ENCODE measurements at regions not wholly inside any gene's neighbourhood (a gene's known extent, or its start where the extent isn't known, plus 50 kb on each side); places are given as distances from the start of the nearest gene placed in this dataset.

GRCh38 chr13:73902847-73903246, 231.4 kb downstream of the KLF12 start:
- CTCF ChIA-PET: no interaction called here
- no peak for TF ChIP-seq CTCF (IDR thresholded peaks at IDR 0.05; ENCODE audit: insufficient read depth, low read length, missing control alignments)
- no peak for DNase-seq (ENCODE audit: low read depth, low spot score)
- POLR2A ChIA-PET: no interaction called here
- H3K4me3 ChIP-seq (ENCODE audit: low read depth, low read length): no peak overlapping the region

DNA sequence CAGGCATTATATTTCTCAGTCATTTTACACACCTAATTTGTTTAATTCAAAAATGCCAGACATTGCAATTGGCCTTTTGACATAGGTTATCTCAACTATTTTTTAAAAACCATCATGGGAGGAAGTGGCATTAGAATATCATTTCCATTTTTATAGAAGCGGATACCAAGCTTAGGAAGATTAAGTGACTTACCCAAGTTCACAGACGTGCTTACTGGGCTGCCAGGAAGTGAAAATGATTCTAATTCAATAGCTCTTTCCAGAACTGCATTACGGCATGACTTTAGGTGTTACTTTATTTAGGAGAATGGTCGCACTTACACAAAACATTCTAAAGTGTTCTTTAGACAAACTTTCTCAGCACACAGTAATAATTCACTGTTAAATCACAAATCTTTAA, 231.9 kb downstream of the KLF12 start:
- ChIA-PET CTCF (no interaction called here), POLR2A (no interaction called here)
- no peak for DNase-seq (ENCODE audit: low read depth, low spot score)
- TF ChIP-seq CTCF (IDR thresholded peaks at IDR 0.05; ENCODE audit: insufficient read depth, low read length, missing control alignments): no peak
- H3K4me3 ChIP-seq (ENCODE audit: low read depth, low read length): no peak overlapping the region

- no peak overlapping the region for H3K4me3 ChIP-seq (ENCODE audit: low read depth, low read length)
- DNase-seq (ENCODE audit: low read depth, low spot score): no peak
- TF ChIP-seq CTCF (IDR thresholded peaks at IDR 0.05; ENCODE audit: insufficient read depth, low read length, missing control alignments): no peak
- CTCF ChIA-PET: no interaction called here
- POLR2A ChIA-PET: no interaction called here
Measured at GRCh38 chr13:73901324-73902068, 232.7 kb downstream of the KLF12 start.

DNA sequence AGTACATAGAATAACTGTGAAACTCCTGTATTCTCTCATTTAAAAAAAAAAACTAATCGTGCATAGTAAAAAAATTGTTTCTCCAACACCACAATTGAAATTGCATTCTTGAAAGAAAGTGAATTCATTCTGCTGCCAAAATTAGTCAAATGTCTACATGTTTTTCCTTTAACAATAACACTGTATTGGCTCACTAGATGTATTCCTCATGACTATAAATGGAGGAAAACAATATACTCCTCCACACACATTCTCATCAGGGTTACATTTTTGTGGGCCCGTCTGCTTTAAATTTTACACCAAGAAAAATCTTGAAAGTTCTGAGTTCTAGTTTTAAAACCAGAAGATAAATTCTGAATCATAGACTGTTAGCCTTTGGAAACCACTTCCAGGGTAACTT, 233.6 kb downstream of the KLF12 start:
- no peak overlapping the region for H3K4me3 ChIP-seq (ENCODE audit: low read depth, low read length)
- POLR2A ChIA-PET: no interaction called here
- CTCF ChIA-PET: no interaction called here
- no peak for TF ChIP-seq CTCF (IDR thresholded peaks at IDR 0.05; ENCODE audit: insufficient read depth, low read length, missing control alignments)
- no peak for DNase-seq (ENCODE audit: low read depth, low spot score)

- no peak for DNase-seq (ENCODE audit: low read depth, low spot score)
- TF ChIP-seq CTCF (IDR thresholded peaks at IDR 0.05; ENCODE audit: insufficient read depth, low read length, missing control alignments): no peak
- POLR2A ChIA-PET: no interaction called here
- H3K4me3 ChIP-seq (ENCODE audit: low read depth, low read length): no peak overlapping the region
- CTCF ChIA-PET: no interaction called here
Measured at GRCh38 chr13:73898899-73899298, 235.3 kb downstream of the KLF12 start.

DNA sequence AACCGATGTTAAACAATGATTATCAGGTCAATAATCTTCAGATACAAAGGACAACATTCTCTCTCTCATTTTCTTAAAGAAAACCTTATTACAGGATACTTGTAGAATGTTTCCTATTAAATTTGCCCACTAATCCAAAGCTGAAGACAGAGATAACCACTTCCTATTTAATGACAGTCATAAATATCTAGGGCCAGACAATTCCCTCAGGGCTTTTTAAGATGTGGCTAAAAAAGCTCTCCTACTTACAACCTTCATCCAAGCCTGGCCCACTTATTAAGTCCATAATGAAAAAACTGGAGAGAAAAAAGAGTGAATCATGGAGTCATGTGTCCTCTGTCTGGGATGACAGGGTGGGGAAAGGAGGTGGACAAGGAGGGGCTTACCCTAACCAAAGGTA, 235.9 kb downstream of the KLF12 start:
- ChIA-PET CTCF (no interaction called here), POLR2A (no interaction called here)
- DNase-seq (ENCODE audit: low read depth, low spot score): no peak
- TF ChIP-seq CTCF (IDR thresholded peaks at IDR 0.05; ENCODE audit: insufficient read depth, low read length, missing control alignments): no peak
- no peak overlapping the region for H3K4me3 ChIP-seq (ENCODE audit: low read depth, low read length)
